ENCODE measurements at regions not wholly inside any gene's neighbourhood (a gene's known extent, or its start where the extent isn't known, plus 50 kb on each side); places are given as distances from the start of the nearest gene placed in this dataset.

DNA sequence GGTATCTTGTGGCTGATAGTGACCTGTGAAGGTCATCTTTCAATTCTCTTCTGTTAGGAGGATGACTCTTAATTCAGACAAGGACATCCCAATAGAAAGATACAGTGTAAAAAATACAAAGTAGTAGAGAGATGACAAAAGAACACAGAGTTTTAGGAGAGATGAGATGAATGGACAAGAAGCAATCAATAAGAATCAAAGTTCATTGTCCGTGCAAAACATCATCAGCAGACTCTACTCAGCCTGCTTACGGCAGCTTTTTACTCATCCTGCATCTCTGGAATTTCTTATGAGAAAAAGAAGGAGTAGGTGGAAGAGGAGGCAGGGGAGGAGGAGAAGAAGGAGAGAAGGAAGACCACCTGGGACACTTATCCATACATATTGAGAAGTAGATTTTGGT lies 2131.7 kb downstream of the ARAP2 start:
- H3K4me3 ChIP-seq (ENCODE audit: low read depth, low read length): no peak overlapping the region
- no peak for DNase-seq
- no peaks in the 10 kb centered on the region for H3K9me3 ChIP-seq
- no peaks in the 10 kb centered on the region for H3K27me3 ChIP-seq
- H3K36me3 ChIP-seq: no peaks in the 10 kb centered on the region
- no peaks in the 10 kb centered on the region for H3K4me1 ChIP-seq
- TF ChIP-seq, protein P1, sequence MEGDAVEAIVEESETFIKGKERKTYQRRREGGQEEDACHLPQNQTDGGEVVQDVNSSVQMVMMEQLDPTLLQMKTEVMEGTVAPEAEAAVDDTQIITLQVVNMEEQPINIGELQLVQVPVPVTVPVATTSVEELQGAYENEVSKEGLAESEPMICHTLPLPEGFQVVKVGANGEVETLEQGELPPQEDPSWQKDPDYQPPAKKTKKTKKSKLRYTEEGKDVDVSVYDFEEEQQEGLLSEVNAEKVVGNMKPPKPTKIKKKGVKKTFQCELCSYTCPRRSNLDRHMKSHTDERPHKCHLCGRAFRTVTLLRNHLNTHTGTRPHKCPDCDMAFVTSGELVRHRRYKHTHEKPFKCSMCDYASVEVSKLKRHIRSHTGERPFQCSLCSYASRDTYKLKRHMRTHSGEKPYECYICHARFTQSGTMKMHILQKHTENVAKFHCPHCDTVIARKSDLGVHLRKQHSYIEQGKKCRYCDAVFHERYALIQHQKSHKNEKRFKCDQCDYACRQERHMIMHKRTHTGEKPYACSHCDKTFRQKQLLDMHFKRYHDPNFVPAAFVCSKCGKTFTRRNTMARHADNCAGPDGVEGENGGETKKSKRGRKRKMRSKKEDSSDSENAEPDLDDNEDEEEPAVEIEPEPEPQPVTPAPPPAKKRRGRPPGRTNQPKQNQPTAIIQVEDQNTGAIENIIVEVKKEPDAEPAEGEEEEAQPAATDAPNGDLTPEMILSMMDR (IDR thresholded peaks at IDR 0.05; ENCODE audit: low read depth, low read length): no peak

DNA sequence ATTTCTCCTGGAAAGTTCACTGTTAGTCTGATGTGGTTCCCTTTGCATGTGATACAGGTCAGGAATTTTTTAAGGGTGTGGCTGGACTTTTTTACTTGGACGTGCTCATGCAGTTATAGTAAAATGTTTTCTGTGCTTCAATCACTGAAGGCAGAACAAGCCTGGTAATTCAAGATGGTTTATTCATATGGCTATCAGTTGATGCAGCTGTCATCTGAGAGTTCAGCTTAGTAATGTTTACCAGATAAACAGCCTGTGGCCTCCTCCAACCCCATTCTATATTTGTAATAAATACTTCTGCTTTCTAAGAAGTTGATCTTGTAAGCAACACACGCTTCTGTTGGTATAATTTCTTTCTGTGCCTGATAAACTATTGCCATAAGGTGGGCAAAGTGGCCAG lies 2105.9 kb downstream of the ARAP2 start:
- Histone ChIP-seq H3K27me3 (no peaks in the 10 kb centered on the region), H3K36me3 (no peaks in the 10 kb centered on the region), H3K4me3 (ENCODE audit: low read depth, low read length) (no peak overlapping the region), H3K4me1 (no peaks in the 10 kb centered on the region), H3K9me3 (no peaks in the 10 kb centered on the region)
- TF ChIP-seq, protein P1 (IDR thresholded peaks at IDR 0.05; ENCODE audit: low read depth, low read length): no peak
- no peak for DNase-seq

DNA sequence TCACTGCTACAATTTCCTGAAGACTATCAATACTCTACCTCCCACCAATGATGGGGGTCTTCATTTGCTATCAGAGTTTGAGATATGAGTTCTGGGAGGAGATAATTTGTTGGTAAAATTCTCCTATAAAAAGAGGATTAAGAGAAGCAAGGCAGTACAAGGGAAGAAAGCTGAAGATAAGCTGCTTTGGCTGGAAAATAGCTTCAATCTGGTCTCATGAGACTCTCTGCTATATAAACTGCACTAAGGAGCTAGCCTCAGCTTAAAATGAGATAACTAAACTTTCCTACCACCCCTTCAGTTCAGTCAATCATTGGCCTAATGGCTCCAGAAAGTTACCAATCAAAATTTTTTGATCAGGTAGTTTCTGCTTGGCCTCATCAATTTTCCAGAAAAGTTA lies 2105.0 kb downstream of the ARAP2 start:
- Histone ChIP-seq H3K4me1 (no peaks in the 10 kb centered on the region), H3K27me3 (no peaks in the 10 kb centered on the region), H3K4me3 (ENCODE audit: low read depth, low read length) (no peak overlapping the region), H3K36me3 (no peaks in the 10 kb centered on the region), H3K9me3 (no peaks in the 10 kb centered on the region)
- TF ChIP-seq, protein P1 (IDR thresholded peaks at IDR 0.05; ENCODE audit: low read depth, low read length): no peak
- no peak for DNase-seq

DNA sequence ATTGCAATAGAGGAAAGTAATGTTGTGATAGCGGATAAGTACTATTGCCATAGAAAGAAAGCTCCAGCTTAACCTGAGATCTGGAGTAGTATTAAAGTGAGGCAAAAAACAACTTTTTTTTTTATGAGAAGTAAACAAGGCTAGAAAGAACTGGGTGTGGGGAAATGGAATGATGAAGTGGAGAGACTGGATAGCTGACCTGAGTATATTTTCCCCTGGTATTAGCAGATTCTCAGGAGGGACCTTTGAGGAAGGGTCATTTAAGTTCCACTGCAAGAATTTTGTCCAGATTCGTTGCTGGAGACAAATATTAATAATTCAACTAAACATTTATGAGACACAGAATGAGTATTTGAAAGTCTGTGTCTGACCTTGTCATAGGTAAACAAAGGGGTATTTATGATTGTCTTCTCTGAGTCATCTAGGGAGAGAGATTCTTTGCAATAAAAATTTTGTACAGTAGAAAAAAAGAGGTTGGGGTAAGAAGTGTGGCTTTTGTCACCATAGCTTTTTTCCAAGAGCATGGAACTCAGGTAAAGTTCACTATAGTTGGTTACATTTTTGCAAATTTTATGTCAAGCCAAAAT lies 2095.9 kb downstream of the ARAP2 start:
- Histone ChIP-seq H3K9me3 (no peaks in the 10 kb centered on the region), H3K27me3 (no peaks in the 10 kb centered on the region), H3K4me3 (ENCODE audit: low read depth, low read length) (no peak overlapping the region), H3K4me1 (no peaks in the 10 kb centered on the region), H3K36me3 (no peaks in the 10 kb centered on the region)
- DNase-seq: no peak
- TF ChIP-seq, protein P1 (IDR thresholded peaks at IDR 0.05; ENCODE audit: low read depth, low read length): no peak

DNA sequence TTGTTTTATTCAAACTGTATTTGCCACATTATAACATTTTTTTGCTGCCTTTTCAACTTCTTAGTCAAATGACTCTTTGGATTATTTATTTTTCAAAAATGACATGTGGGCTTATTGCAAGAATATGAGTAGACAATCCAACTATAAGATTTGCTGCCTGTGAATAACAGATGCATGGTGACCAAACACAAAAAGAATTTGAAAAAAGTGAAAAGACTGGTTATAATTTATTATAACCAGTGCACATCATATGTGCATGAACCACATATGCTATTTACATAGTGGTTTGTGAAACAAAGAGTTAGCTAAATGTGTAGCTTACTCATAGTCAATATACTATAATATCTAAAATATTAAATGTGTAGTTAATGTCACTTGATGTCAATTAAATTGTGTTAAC lies 2086.8 kb downstream of the ARAP2 start:
- no peaks in the 10 kb centered on the region for H3K4me1 ChIP-seq
- DNase-seq: no peak
- H3K27me3 ChIP-seq: no peaks in the 10 kb centered on the region
- no peaks in the 10 kb centered on the region for H3K9me3 ChIP-seq
- no peaks in the 10 kb centered on the region for H3K36me3 ChIP-seq
- H3K4me3 ChIP-seq (ENCODE audit: low read depth, low read length): no peak overlapping the region
- TF ChIP-seq, protein P1 (IDR thresholded peaks at IDR 0.05; ENCODE audit: low read depth, low read length): no peak

DNA sequence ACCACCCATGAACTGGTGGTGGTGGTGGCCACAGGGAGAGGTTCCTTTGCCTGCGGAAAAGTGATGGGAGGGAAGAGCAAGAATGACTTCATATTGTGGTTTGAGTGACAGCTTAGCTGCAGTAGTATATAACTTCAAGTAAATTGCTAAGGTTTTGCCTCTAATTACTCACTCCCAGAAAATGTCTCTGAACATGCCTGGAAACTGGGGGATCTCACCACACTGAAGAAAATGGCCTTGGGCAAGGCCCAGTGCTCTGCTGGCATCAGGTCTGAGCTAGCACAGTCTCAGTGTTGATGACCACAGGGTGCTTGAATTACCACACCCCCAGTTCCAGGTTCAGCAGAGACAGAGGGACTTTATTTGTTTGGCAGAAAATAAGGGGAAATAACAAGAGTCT lies 2085.4 kb downstream of the ARAP2 start:
- Histone ChIP-seq H3K27me3 (no peaks in the 10 kb centered on the region), H3K36me3 (no peaks in the 10 kb centered on the region), H3K9me3 (no peaks in the 10 kb centered on the region), H3K4me1 (no peaks in the 10 kb centered on the region), H3K4me3 (ENCODE audit: low read depth, low read length) (no peak overlapping the region)
- DNase-seq: no peak
- TF ChIP-seq, protein P1 (IDR thresholded peaks at IDR 0.05; ENCODE audit: low read depth, low read length): no peak

Data from BE2C (cell line).